Thyroid gland (tissue), 4 donors: ENCODE measurements at regions not wholly inside any gene's neighbourhood (a gene's known extent, or its start where the extent isn't known, plus 50 kb on each side); places are given as distances from the start of the nearest gene placed in this dataset.

Source experiments
- DNase-seq, 2 donors: peaks; one replicate each; pipeline ENCODE4 v3.0.0-alpha.2; 2019
- H3K27ac ChIP-seq, 3 donors: fragments of 200-600 bp; sonication (generic); 1 replicate in 2 of 3; 2 replicates in 1 of 3; pipeline ENCODE4 v1.5.1; 2016 to 2019; ENCODE audit warnings: mild to moderate bottlenecking in 1 of 3, moderate library complexity in 1 of 3
- H3K27me3 ChIP-seq: fragments of 200-600 bp; sonication (generic); one replicate; pipeline ENCODE4 v1.5.1; 2019
- H3K36me3 ChIP-seq, 2 donors: fragments of 200-600 bp; sonication (generic); one replicate each; pipeline ENCODE4 v1.5.1; 2016 to 2019
- H3K4me1 ChIP-seq, 2 donors: fragments of 200-600 bp; sonication (generic); one replicate each; pipeline ENCODE4 v1.5.1; 2017 to 2019
- H3K4me3 ChIP-seq, 3 donors: fragments of 200-600 bp; sonication (generic); replicated peaks in 1 of 3; 1 replicate in 2 of 3; 2 replicates in 1 of 3; pipeline ENCODE4 v1.5.1; 2016; ENCODE audit warnings: mild to moderate bottlenecking in 1 of 3
- H3K9me3 ChIP-seq: fragments of 200-600 bp; sonication (generic); one replicate; pipeline ENCODE4 v1.5.1; 2017
- CTCF ChIP-seq, 6 experiments: fragments of 200-600 bp in 3 of 6; fragments of 450-650 bp in 3 of 6; sonication (generic) in 3 of 6; IDR thresholded peaks; one replicate each; pipeline ENCODE4 v1.5.1; 2016 to 2019; ENCODE audit warnings: antibody characterized with exemption in 6 of 6, mild to moderate bottlenecking in 2 of 6, inconsistent platforms in 1 of 6, moderate library complexity in 1 of 6
- POLR2A ChIP-seq, 2 donors: fragments of 450-650 bp; IDR thresholded peaks; one replicate each; pipeline ENCODE4 v1.6.1; 2017; ENCODE audit warnings: antibody characterized with exemption in 2 of 2, mild to moderate bottlenecking in 2 of 2, moderate library complexity in 1 of 2
- WGBS, 2 donors: methylation state at CpG; one replicate each; pipeline ENCODE4 v1.1.5; 2017; 5-methylcytosine and 5-hydroxymethylcytosine counted together
- intact Hi-C: fragments of 100-400 bp; cut with DNase I; formaldehyde crosslinking; loops from one replicate; pipeline ENCODE4 v1.15.1; 2023

GRCh38 chr4:165635381-165635780, 237.7 kb upstream of the TLL1 start:
- TF ChIP-seq POLR2A (IDR thresholded peaks at IDR 0.05) (no peak), CTCF (IDR thresholded peaks at IDR 0.05) (no peak)
- intact Hi-C loops = no loop called here
- Histone ChIP-seq H3K4me1 (no peaks in the 10 kb centered on the region), H3K36me3 (no peaks in the 10 kb centered on the region), H3K4me3 (no peak overlapping the region), H3K9me3 (no peaks in the 10 kb centered on the region), H3K27me3 (no peaks in the 10 kb centered on the region), H3K27ac (no peak overlapping the region)
- no peak for DNase-seq
- WGBS, 2 donors = 100% methylated on average over 1 of the region's 1 CpG

- no peak for DNase-seq
- no peaks in the 10 kb centered on the region for H3K36me3 ChIP-seq
- H3K9me3 ChIP-seq = no peaks in the 10 kb centered on the region
- WGBS, 2 donors = 66 to 68% methylated on average over 2 of the region's 2 CpGs
- TF ChIP-seq CTCF (IDR thresholded peaks at IDR 0.05) (no peak), POLR2A (IDR thresholded peaks at IDR 0.05) (no peak)
- H3K27me3 ChIP-seq = no peaks in the 10 kb centered on the region
- intact Hi-C loops = no loop called here
- no peak overlapping the region for H3K27ac ChIP-seq
- H3K4me1 ChIP-seq = no peaks in the 10 kb centered on the region
- no peak overlapping the region for H3K4me3 ChIP-seq
These were observed 237.1 kb upstream of the TLL1 start for GRCh38 chr4:165635951-165636350.

- no peak for DNase-seq
- WGBS, 2 donors = 95 to 100% methylated on average over 1 of the region's 1 CpG
- TF ChIP-seq CTCF (IDR thresholded peaks at IDR 0.05) = no peak
- no peak for TF ChIP-seq POLR2A (IDR thresholded peaks at IDR 0.05)
- intact Hi-C loops = no loop called here
- Histone ChIP-seq H3K27ac (no peak overlapping the region), H3K27me3 (no peaks in the 10 kb centered on the region), H3K4me3 (no peak overlapping the region), H3K4me1 (no peaks in the 10 kb centered on the region), H3K36me3 (no peaks in the 10 kb centered on the region), H3K9me3 (no peaks in the 10 kb centered on the region)
These were observed 221.1 kb upstream of the TLL1 start for GRCh38 chr4:165651901-165652300.

- H3K36me3 ChIP-seq = no peaks in the 10 kb centered on the region
- H3K27me3 ChIP-seq = no peaks in the 10 kb centered on the region
- no peak for TF ChIP-seq CTCF (IDR thresholded peaks at IDR 0.05)
- no peak for TF ChIP-seq POLR2A (IDR thresholded peaks at IDR 0.05)
- WGBS, 2 donors = 12 to 28% methylated on average over 2 of the region's 2 CpGs
- intact Hi-C loops = no loop called here
- no peak for DNase-seq
- H3K27ac ChIP-seq = no peak overlapping the region
- H3K4me1 ChIP-seq = no peaks in the 10 kb centered on the region
- no peak overlapping the region for H3K4me3 ChIP-seq
- H3K9me3 ChIP-seq = no peaks in the 10 kb centered on the region
These were observed 218.5 kb upstream of the TLL1 start for GRCh38 chr4:165654556-165654955.

GRCh38 chr4:165656399-165656798, 216.6 kb upstream of the TLL1 start:
- Histone ChIP-seq H3K27me3 (no peaks in the 10 kb centered on the region), H3K27ac (no peak overlapping the region), H3K9me3 (no peaks in the 10 kb centered on the region), H3K36me3 (no peaks in the 10 kb centered on the region), H3K4me1 (no peaks in the 10 kb centered on the region), H3K4me3 (no peak overlapping the region)
- DNase-seq = no peak
- 63 to 66% methylated on average over 1 of the region's 1 CpG for WGBS, 2 donors
- TF ChIP-seq POLR2A (IDR thresholded peaks at IDR 0.05) (no peak), CTCF (IDR thresholded peaks at IDR 0.05) (no peak)
- intact Hi-C loops = no loop called here
